ENCODE measurements at regions not wholly inside any gene's neighbourhood (a gene's known extent, or its start where the extent isn't known, plus 50 kb on each side); places are given as distances from the start of the nearest gene placed in this dataset.

DNA sequence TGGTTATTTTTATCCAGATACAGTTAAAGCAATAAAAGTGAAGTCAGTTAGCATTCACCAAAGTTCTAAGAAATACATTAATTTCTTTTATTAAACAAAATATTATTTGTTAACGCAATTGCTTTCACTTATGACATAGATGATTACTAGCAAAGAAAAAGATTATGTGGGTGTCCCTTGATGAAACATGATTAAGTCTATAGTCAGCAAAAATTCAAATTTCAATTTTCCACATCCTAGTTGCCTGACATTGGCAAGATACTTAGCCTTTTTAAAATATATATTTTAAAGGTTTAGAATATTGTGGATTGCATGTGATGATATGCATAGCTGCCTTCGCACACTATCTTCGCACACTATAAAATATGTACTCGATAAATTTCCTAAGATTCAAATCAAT is 1780.5 kb upstream of the MIR17HG start:
- TF ChIP-seq, protein P1, sequence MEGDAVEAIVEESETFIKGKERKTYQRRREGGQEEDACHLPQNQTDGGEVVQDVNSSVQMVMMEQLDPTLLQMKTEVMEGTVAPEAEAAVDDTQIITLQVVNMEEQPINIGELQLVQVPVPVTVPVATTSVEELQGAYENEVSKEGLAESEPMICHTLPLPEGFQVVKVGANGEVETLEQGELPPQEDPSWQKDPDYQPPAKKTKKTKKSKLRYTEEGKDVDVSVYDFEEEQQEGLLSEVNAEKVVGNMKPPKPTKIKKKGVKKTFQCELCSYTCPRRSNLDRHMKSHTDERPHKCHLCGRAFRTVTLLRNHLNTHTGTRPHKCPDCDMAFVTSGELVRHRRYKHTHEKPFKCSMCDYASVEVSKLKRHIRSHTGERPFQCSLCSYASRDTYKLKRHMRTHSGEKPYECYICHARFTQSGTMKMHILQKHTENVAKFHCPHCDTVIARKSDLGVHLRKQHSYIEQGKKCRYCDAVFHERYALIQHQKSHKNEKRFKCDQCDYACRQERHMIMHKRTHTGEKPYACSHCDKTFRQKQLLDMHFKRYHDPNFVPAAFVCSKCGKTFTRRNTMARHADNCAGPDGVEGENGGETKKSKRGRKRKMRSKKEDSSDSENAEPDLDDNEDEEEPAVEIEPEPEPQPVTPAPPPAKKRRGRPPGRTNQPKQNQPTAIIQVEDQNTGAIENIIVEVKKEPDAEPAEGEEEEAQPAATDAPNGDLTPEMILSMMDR (IDR thresholded peaks at IDR 0.05): no peak
- TF ChIP-seq, protein P2, sequence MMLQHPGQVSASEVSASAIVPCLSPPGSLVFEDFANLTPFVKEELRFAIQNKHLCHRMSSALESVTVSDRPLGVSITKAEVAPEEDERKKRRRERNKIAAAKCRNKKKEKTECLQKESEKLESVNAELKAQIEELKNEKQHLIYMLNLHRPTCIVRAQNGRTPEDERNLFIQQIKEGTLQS (CRISPR knock-in tag; conservative IDR thresholded peaks at IDR 0.05): no peak
- TF ChIP-seq GABPB1 (CRISPR knock-in tag; IDR thresholded peaks at IDR 0.05) (no peak), CBFB (CRISPR knock-in tag; IDR thresholded peaks at IDR 0.05; ENCODE audit: low read depth) (no peak), TEAD4 (CRISPR knock-in tag; IDR thresholded peaks at IDR 0.05) (no peak), ZNF423 (CRISPR knock-in tag; IDR thresholded peaks at IDR 0.05) (no peak), FOXK1 (CRISPR knock-in tag; IDR thresholded peaks at IDR 0.05) (no peak), JUN (CRISPR knock-in tag; IDR thresholded peaks at IDR 0.05) (no peak)
- TF ChIP-seq, protein P3, sequence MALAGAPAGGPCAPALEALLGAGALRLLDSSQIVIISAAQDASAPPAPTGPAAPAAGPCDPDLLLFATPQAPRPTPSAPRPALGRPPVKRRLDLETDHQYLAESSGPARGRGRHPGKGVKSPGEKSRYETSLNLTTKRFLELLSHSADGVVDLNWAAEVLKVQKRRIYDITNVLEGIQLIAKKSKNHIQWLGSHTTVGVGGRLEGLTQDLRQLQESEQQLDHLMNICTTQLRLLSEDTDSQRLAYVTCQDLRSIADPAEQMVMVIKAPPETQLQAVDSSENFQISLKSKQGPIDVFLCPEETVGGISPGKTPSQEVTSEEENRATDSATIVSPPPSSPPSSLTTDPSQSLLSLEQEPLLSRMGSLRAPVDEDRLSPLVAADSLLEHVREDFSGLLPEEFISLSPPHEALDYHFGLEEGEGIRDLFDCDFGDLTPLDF (CRISPR knock-in tag; IDR thresholded peaks at IDR 0.05): no peak
- TF ChIP-seq, protein P4, sequence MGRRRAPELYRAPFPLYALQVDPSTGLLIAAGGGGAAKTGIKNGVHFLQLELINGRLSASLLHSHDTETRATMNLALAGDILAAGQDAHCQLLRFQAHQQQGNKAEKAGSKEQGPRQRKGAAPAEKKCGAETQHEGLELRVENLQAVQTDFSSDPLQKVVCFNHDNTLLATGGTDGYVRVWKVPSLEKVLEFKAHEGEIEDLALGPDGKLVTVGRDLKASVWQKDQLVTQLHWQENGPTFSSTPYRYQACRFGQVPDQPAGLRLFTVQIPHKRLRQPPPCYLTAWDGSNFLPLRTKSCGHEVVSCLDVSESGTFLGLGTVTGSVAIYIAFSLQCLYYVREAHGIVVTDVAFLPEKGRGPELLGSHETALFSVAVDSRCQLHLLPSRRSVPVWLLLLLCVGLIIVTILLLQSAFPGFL (CRISPR knock-in tag; IDR thresholded peaks at IDR 0.05; ENCODE audit: borderline replicate concordance): no peak
- TF ChIP-seq, protein P5, sequence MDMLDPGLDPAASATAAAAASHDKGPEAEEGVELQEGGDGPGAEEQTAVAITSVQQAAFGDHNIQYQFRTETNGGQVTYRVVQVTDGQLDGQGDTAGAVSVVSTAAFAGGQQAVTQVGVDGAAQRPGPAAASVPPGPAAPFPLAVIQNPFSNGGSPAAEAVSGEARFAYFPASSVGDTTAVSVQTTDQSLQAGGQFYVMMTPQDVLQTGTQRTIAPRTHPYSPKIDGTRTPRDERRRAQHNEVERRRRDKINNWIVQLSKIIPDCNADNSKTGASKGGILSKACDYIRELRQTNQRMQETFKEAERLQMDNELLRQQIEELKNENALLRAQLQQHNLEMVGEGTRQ (CRISPR knock-in tag; IDR thresholded peaks at IDR 0.05): no peak
